PC-3 (cell line): ENCODE measurements at regions not wholly inside any gene's neighbourhood (a gene's known extent, or its start where the extent isn't known, plus 50 kb on each side); places are given as distances from the start of the nearest gene placed in this dataset.

ENCODE experiments used
- ATAC-seq: fragments of 200-7000 bp; cut with Tn5 transposase; 2 replicates; pipeline ENCODE4 v1.9.1; 2020; ENCODE audit warnings: mild to moderate bottlenecking, moderate library complexity
- BruUV-seq: library from RNA; stranded (reverse); fragments of 400-500 nt; replicated peaks from 2 replicates; lab custom pipeline; 2021; lab: Mats Ljungman, UMichigan
- CTCF ChIA-PET: fragments of 300-600 bp; sonication (Branson Sonifier 250); formaldehyde crosslinking; loops from one replicate; lab custom pipeline; 2022; ENCODE audit warnings: antibody characterized with exemption; lab: Charles Lee
- POLR2A ChIA-PET: fragments of 300-600 bp; sonication (Branson Sonifier 250); formaldehyde crosslinking; loops from one replicate; lab custom pipeline; 2022; ENCODE audit warnings: antibody characterized with exemption; ENCODE audit not compliant: unreplicated experiment; lab: Charles Lee
- DNase-seq: peaks from one replicate; pipeline ENCODE4 v3.0.0-alpha.2; 2015
- H2AFZ ChIP-seq: fragments of 300-600 bp; sonication (generic); 2 replicates; pipeline ENCODE4 v1.6.0; 2016; ENCODE audit warnings: antibody characterized with exemption, low read length
- H3F3A ChIP-seq: fragments of 300-600 bp; sonication (generic); one replicate; pipeline ENCODE4 v1.6.0; 2017; ENCODE audit warnings: antibody characterized with exemption, low read length, control low read depth, mild to moderate bottlenecking; ENCODE audit not compliant: unreplicated experiment
- H3K27ac ChIP-seq: fragments of 300-600 bp; sonication (generic); 2 replicates; pipeline ENCODE4 v1.5.1; 2016; ENCODE audit warnings: mild to moderate bottlenecking, low read length
- H3K27me3 ChIP-seq: fragments of 300-600 bp; sonication (generic); 2 replicates; pipeline ENCODE4 v1.6.1; 2016; ENCODE audit warnings: low read length, mixed read lengths
- H3K36me3 ChIP-seq: fragments of 300-600 bp; sonication (generic); 2 replicates; pipeline ENCODE4 v1.6.1; 2016; ENCODE audit warnings: low read depth, mixed run types, low read length, mixed read lengths
- H3K4me1 ChIP-seq: fragments of 300-600 bp; sonication (generic); 2 replicates; pipeline ENCODE4 v1.5.1; 2016; ENCODE audit warnings: low read length; ENCODE audit not compliant: insufficient read depth
- H3K4me2 ChIP-seq: fragments of 300-600 bp; sonication (generic); 2 replicates; pipeline ENCODE4 v1.6.0; 2016; ENCODE audit warnings: low read length
- H3K4me3 ChIP-seq: fragments of 300-600 bp; sonication (generic); 2 replicates; pipeline ENCODE4 v1.5.1; 2016; ENCODE audit warnings: mild to moderate bottlenecking, low read length, mixed read lengths
- H3K79me2 ChIP-seq: fragments of 300-600 bp; sonication (generic); 2 replicates; pipeline ENCODE4 v1.6.1; 2017; ENCODE audit warnings: low read length, mixed read lengths
- H3K9ac ChIP-seq: fragments of 300-600 bp; sonication (generic); 2 replicates; pipeline ENCODE4 v1.6.0; 2016; ENCODE audit warnings: mild to moderate bottlenecking, low read length
- H3K9me2 ChIP-seq: fragments of 300-600 bp; sonication (generic); replicated peaks from 2 replicates; pipeline ENCODE4 v1.6.1; 2016; ENCODE audit warnings: mixed run types, low read length, mixed read lengths
- H3K9me3 ChIP-seq: fragments of 300-600 bp; sonication (generic); 2 replicates; pipeline ENCODE4 v1.6.1; 2016; ENCODE audit warnings: low read length, mixed read lengths
- H4K20me1 ChIP-seq: fragments of 300-600 bp; sonication (generic); 2 replicates; pipeline ENCODE4 v1.6.1; 2016; ENCODE audit warnings: low read length, mixed read lengths
- EZH2 ChIP-seq: fragments of 300-600 bp; sonication (generic); IDR thresholded peaks from one replicate; pipeline ENCODE4 v1.6.1; 2017; ENCODE audit warnings: antibody characterized with exemption, mild to moderate bottlenecking, low read length; ENCODE audit not compliant: unreplicated experiment
- EZH2phosphoT487 ChIP-seq: fragments of 300-600 bp; sonication (generic); IDR thresholded peaks from 2 replicates; pipeline ENCODE4 v1.6.1; 2018; ENCODE audit warnings: mild to moderate bottlenecking, antibody characterized with exemption, low read length, borderline replicate concordance
- intact Hi-C: fragments of 100-400 bp; cut with micrococcal nuclease; formaldehyde crosslinking; loops from 2 replicates; pipeline ENCODE4 v1.9.0; 2023
- TF ChIP-seq, protein P1 (sequence below): fragments of 300-600 bp; sonication (generic); conservative IDR thresholded peaks from 2 replicates; pipeline ENCODE4 v1.5.1; 2017; ENCODE audit warnings: antibody characterized with exemption, low read depth, mild to moderate bottlenecking, low read length

DNA sequence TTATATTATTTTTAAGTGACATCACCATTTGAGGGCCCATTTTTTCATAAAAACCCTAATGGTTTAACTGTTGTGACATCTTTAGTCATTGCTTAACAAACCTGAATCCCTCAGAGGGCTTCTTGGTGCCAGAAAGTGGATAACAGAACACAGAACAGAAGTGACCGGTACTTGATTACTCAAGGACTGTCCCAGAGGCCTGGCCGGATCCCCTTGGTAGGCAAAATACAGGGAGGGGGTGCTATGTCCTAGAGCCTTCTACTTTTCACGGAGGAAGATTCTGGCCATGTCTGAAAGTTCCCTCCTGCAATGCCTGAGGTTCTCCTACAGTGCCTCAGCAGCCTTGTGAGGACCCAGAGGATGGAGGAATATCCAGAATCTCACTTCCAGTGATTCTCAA, 94.3 kb upstream of the DCLK2 start:
- intact Hi-C loops: no loop called here
- DNase-seq: no peak
- TF ChIP-seq, protein P1, sequence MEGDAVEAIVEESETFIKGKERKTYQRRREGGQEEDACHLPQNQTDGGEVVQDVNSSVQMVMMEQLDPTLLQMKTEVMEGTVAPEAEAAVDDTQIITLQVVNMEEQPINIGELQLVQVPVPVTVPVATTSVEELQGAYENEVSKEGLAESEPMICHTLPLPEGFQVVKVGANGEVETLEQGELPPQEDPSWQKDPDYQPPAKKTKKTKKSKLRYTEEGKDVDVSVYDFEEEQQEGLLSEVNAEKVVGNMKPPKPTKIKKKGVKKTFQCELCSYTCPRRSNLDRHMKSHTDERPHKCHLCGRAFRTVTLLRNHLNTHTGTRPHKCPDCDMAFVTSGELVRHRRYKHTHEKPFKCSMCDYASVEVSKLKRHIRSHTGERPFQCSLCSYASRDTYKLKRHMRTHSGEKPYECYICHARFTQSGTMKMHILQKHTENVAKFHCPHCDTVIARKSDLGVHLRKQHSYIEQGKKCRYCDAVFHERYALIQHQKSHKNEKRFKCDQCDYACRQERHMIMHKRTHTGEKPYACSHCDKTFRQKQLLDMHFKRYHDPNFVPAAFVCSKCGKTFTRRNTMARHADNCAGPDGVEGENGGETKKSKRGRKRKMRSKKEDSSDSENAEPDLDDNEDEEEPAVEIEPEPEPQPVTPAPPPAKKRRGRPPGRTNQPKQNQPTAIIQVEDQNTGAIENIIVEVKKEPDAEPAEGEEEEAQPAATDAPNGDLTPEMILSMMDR: no peak
- TF ChIP-seq EZH2 (no peak), EZH2phosphoT487 (no peak)
- H3F3A ChIP-seq: no peaks in the 10 kb centered on the region
- no TSS peak for BruUV-seq
- no peak for ATAC-seq
- H4K20me1 ChIP-seq: no peaks in the 10 kb centered on the region
- H3K27ac ChIP-seq: no peak overlapping the region
- no peaks in the 10 kb centered on the region for H3K79me2 ChIP-seq
- H3K27me3 ChIP-seq: no peaks in the 10 kb centered on the region
- ChIA-PET CTCF (no interaction called here), POLR2A (no interaction called here)
- H2AFZ ChIP-seq: no peak overlapping the region
- no peak overlapping the region for H3K9ac ChIP-seq
- no peak overlapping the region for H3K4me2 ChIP-seq
- no peak overlapping the region for H3K4me3 ChIP-seq
- no peaks in the 10 kb centered on the region for H3K36me3 ChIP-seq
- H3K9me3 ChIP-seq: no peaks in the 10 kb centered on the region
- no peaks in the 10 kb centered on the region for H3K4me1 ChIP-seq
- H3K9me2 ChIP-seq: no peaks in the 10 kb centered on the region

DNA sequence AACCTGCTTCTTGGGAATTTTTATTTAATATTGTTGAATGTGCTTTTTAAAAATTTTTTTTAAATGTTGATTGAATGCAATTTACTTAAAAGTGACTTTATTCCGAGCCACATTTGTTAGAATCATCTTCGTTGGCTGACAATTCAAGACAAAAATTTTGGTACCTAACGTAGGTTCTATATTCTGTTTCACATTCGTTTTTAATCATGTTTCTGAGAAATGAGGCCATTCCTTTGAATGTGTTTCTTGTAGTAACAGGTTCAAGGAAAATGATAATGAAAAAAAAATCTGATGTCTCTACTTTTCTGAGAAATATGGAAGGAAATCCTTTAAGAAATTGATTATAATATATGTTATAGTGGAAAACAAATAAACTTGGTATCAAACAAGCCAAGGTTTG, 92.3 kb upstream of the DCLK2 start:
- ChIA-PET POLR2A (no interaction called here), CTCF (no interaction called here)
- Histone ChIP-seq H3K27ac (no peak overlapping the region), H3K9ac (no peak overlapping the region), H4K20me1 (no peaks in the 10 kb centered on the region), H2AFZ (no peak overlapping the region), H3F3A (no peaks in the 10 kb centered on the region), H3K4me1 (no peaks in the 10 kb centered on the region), H3K4me3 (no peak overlapping the region), H3K9me2 (no peaks in the 10 kb centered on the region), H3K79me2 (no peaks in the 10 kb centered on the region), H3K36me3 (no peaks in the 10 kb centered on the region), H3K9me3 (no peaks in the 10 kb centered on the region), H3K4me2 (no peak overlapping the region), H3K27me3 (no peaks in the 10 kb centered on the region)
- ATAC-seq (no peak), DNase-seq (no peak)
- no TSS peak for BruUV-seq
- TF ChIP-seq EZH2 (no peak), EZH2phosphoT487 (no peak)
- TF ChIP-seq, protein P1: no peak
- intact Hi-C loops: no loop called here

DNA sequence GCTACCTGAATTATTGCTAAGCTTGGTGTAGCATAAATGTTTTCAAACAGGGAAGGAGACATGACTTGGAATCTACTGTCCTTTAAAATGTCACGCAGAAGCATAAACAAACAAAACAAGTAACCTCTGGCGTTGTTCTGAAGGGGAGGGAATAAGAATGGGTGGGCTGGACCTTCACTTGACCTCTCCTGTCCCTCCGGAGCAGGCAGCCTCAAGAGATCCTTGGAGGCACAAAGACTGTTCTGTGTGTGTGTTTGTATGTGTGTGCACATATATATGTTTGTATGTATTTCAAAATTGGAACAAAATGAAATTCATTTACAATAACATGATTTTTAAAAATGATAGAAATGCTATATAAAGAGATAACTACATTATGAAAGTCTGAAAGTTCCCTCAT, 91.3 kb upstream of the DCLK2 start:
- no TSS peak for BruUV-seq
- Histone ChIP-seq H3K4me3 (no peak overlapping the region), H3K4me2 (no peak overlapping the region), H3K4me1 (no peaks in the 10 kb centered on the region), H3K79me2 (no peaks in the 10 kb centered on the region), H3F3A (no peaks in the 10 kb centered on the region), H3K9me2 (no peaks in the 10 kb centered on the region), H3K36me3 (no peaks in the 10 kb centered on the region), H4K20me1 (no peaks in the 10 kb centered on the region), H3K27ac (no peak overlapping the region), H3K27me3 (no peaks in the 10 kb centered on the region), H3K9me3 (no peaks in the 10 kb centered on the region), H3K9ac (no peak overlapping the region), H2AFZ (no peak overlapping the region)
- ChIA-PET POLR2A (no interaction called here), CTCF (no interaction called here)
- intact Hi-C loops: no loop called here
- ATAC-seq (no peak), DNase-seq (no peak)
- no peak for TF ChIP-seq EZH2
